HG02623 (cell line): ENCODE measurements at regions not wholly inside any gene's neighbourhood (a gene's known extent, or its start where the extent isn't known, plus 50 kb on each side); places are given as distances from the start of the nearest gene placed in this dataset.

Source experiments
- ATAC-seq: cut with Tn5 transposase; IDR thresholded peaks from one replicate; pipeline ENCODE4 v1.9.1; 2021; ENCODE audit warnings: moderate library complexity; ENCODE audit not compliant: unreplicated experiment

GRCh38 chr7:12741951-12742575 is 54.6 kb downstream of the ARL4A start:
- ATAC-seq = no peak

GRCh38 chr7:12746211-12746610 is 58.8 kb downstream of the ARL4A start:
- ATAC-seq = no peak

- ATAC-seq = no peak
Observed at GRCh38 chr7:12747687-12748306, 60.4 kb downstream of the ARL4A start.

- no peak for ATAC-seq
Observed at GRCh38 chr7:12749069-12749468, 61.6 kb downstream of the ARL4A start.

GRCh38 chr7:12749746-12750145 is 62.3 kb downstream of the ARL4A start:
- no peak for ATAC-seq

GRCh38 chr7:12751764-12752163 is 64.3 kb downstream of the ARL4A start:
- no peak for ATAC-seq

- ATAC-seq = no peak
Observed at GRCh38 chr7:12754179-12754578, 66.7 kb downstream of the ARL4A start.

GRCh38 chr7:12756821-12757220 is 69.4 kb downstream of the ARL4A start:
- no peak for ATAC-seq

GRCh38 chr7:12757443-12757842 is 70.0 kb downstream of the ARL4A start:
- no peak for ATAC-seq

- no peak for ATAC-seq
Observed at GRCh38 chr7:12759151-12759550, 71.7 kb downstream of the ARL4A start.

GRCh38 chr7:12761111-12761510 is 73.7 kb downstream of the ARL4A start:
- no peak for ATAC-seq

GRCh38 chr7:12761691-12762090 is 74.3 kb downstream of the ARL4A start:
- ATAC-seq = no peak

- no peak for ATAC-seq
Observed at GRCh38 chr7:12764458-12764891, 77.0 kb downstream of the ARL4A start.

GRCh38 chr7:12765431-12766100 is 78.1 kb downstream of the ARL4A start:
- ATAC-seq = no peak

GRCh38 chr7:12766416-12766815 is 79.0 kb downstream of the ARL4A start:
- no peak for ATAC-seq

- no peak for ATAC-seq
Observed at GRCh38 chr7:12768948-12769347, 81.5 kb downstream of the ARL4A start.

GRCh38 chr7:12769444-12769843 is 82.0 kb downstream of the ARL4A start:
- no peak for ATAC-seq

GRCh38 chr7:12770227-12770975 is 83.0 kb downstream of the ARL4A start:
- ATAC-seq = no peak

- ATAC-seq = no peak
Observed at GRCh38 chr7:12771378-12771877, 84.0 kb downstream of the ARL4A start.

- no peak for ATAC-seq
Observed at GRCh38 chr7:12772768-12773167, 85.3 kb downstream of the ARL4A start.

- ATAC-seq = no peak
Observed at GRCh38 chr7:12777257-12777656, 89.8 kb downstream of the ARL4A start.
